ENCODE measurements at regions not wholly inside any gene's neighbourhood (a gene's known extent, or its start where the extent isn't known, plus 50 kb on each side); places are given as distances from the start of the nearest gene placed in this dataset.
"Not testable (repeated sequence)": the region's sequence is repeated elsewhere in the genome, so short reads cannot be mapped to it uniquely, and the experiment has no call there.

- no peak for DNase-seq (ENCODE audit: low read depth, low spot score)
Measured at GRCh38 chr9:16272776-16273175, 597.7 kb downstream of the BNC2 start.

DNA sequence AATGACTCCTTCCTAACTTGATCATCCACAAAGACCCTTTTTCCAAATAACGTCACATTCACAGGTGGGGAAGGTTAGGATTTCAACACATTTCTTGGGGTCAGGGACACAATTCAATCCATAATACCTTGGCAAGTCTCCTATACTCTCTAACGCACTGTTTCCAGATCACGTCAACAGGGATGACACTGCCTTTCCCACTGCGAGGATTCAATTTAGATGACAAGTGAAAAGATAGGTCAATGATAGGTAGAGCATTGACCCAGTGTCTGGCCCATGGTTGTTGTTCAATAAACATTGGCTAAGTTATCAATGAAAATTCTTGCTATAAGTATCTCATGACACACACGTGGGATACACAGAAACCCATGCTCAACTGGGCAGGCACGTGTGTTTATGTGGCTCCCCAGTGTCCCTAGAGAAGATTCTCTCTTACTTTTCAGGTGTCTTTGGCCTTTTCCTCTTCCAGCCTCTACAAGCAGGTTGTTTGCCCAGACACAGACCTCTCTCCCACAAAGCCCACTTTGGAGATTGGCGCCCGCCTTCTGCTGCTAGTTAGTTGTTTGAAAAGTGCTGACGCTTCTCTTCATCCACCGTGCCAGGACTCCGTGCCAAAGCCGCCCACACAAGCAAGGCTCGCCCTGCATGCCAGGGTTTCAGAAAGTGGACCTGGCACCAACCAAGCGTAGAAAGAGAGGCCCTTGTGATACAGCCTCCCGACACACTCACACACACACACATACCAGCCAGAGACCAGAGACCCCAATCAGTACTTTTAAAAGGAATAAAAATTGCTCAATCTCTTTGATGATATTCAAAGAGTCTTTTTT lies 594.5 kb downstream of the BNC2 start:
- DNase-seq (ENCODE audit: low read depth, low spot score): no peak

GRCh38 chr9:16276866-16277265 lies 593.6 kb downstream of the BNC2 start:
- no peak for DNase-seq (ENCODE audit: low read depth, low spot score)

DNA sequence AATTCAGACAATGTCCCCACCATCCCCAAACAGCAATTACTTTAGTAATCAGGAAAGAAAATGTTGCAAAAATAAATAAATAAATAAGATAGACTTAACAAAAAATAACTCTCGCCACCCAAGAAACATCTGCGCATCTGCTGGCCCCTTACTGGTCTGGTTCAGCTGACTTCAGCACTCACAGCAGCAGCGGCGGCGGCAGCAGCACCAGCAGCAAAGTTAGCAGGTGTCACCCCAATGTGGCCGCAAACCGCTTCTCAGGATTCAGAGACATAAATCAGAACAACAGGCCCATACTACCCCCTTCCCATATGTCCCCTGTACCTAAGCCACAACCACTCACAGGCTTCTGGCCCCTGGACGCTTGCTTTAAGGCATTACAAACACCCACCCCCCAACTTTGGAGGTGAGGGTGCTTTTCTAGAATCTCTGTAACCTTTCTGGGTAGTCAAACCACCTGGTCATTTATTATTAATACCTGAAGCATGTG lies 593.0 kb downstream of the BNC2 start:
- no peak for DNase-seq (ENCODE audit: low read depth, low spot score)

DNA sequence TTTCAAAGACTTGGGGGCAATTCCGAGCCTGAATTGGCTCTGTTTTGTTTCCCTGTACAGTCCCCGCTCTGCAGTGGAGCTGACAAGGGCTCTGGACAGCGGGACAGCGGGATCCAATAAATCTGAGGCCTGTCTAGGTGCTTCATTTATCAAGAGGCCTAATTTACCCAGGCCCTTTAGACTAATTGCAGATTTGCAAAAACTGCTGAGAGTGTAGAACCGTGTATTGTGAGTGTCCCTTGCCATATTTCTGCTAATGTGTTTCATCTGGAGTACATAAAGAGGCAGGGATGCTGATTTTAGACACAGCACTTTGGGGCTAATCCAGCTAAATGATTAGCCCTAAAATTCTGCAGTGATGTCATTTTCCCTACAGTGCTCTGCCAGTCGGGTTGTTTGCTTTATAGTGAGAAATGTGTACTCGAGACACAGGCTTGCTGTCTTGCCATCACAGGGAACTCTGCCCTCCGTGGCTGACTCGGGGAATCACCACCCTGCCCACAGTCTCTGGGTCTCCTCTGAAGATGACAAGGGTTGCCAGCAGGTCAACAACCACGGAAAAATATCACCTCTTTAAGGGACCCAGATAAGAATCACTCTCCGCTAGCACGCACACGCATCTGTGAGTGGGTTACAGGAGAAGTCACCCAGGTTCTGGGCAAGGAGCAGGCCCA lies 592.0 kb downstream of the BNC2 start:
- no peak for DNase-seq (ENCODE audit: low read depth, low spot score)

DNA sequence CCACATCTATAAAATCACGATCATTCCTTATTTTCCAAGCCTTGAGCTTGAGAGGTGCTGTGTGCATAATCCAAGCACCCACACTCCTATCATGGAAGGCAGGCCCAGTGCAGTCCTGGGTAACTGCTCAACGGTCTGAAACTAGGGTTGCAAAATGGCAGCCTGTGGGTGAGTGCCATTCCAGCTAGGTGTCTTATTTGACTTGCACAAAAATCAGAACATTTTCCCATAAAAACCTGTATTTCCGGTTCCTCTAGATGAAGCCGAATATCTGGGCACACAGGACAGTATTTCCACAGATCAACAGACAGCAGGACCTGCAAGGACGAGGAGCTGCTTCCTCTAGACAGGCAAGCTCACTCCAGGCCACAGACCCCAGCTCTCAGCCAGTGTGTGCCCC lies 588.8 kb downstream of the BNC2 start:
- DNase-seq (ENCODE audit: low read depth, low spot score): no peak

GRCh38 chr9:16282216-16282615 lies 588.3 kb downstream of the BNC2 start:
- no peak for DNase-seq (ENCODE audit: low read depth, low spot score)

DNA sequence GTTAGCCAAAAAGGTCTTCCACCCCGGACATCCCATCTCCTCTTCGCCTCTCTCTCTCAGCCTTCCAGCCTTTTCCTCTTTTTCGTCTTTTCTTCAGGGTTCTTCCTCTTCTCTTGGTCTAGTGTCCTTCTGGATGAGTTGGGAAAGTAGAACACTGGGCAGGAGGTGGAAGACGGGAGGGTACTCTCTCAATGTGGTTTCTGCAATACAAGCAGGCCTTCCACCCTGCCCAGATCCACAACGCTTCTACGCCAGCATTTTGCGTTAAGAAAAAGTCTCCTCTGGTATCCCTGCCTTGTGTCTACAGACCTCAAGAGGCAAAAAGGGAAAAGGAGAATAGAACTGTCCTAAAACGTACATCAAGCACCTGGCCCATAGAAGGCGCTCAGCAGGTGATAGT lies 587.8 kb downstream of the BNC2 start:
- no peak for DNase-seq (ENCODE audit: low read depth, low spot score)

DNA sequence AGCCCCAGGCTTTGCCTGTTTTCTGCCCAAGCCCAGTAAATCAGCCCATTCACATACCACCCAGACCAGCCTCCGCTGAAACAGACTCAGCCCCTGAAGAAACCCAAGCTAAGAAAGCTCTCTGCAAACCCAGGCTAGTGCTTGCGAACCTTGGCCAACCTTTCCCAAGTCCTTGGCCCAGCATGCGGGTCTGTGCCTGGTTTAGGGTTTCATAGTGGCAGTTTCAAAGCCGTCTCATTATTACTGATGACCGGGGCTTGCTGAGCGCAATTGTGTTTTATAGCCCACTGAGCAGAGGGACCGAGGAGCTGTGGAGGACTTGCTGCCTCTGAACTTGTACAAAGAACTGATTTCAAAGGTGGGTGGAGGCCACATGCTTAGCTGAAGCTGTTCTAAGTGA lies 584.3 kb downstream of the BNC2 start:
- DNase-seq (ENCODE audit: low read depth, low spot score): no peak

DNA sequence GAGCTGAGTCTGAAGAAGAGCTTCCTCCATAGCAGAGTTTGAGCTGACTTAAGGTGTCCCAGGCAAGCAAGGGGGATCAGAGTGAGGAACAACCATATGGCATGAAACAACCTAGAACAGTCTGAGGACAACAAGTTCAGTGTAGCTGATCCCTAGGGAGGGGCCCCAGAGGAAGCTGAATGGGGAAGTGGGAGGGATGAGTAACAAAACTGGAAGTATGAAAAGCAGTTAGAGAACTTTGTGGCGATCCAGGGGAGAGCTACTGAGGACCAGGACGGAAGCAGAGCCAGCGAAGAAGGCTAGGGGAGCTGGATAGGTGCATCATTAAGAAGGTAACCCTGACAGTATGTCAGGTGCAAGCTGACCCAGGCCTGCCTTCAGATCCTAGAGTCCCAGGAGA lies 580.8 kb downstream of the BNC2 start:
- no peak for DNase-seq (ENCODE audit: low read depth, low spot score)

DNA sequence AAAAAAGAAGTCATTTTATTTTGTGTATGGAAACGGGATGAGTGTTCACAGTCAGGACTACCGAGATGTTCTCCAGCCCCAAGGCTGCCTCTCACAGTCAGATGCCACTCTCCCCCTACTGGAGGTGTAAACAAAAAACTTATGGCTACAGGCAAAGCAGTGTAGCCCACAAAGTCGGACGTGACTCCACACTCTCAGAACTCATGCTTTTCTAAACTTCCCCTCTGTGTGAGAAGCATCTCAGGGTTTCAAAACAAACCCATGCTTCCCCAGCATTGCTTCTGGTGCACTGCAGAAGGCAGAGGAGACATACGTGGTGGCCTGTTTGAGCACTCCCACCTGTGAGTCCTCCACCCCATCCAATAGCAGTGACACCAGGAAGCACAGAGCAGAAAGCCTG lies 580.3 kb downstream of the BNC2 start:
- DNase-seq (ENCODE audit: low read depth, low spot score): no peak

- DNase-seq (ENCODE audit: low read depth, low spot score): no peak
Measured at GRCh38 chr9:16291921-16292320, 578.5 kb downstream of the BNC2 start.

GRCh38 chr9:16293610-16294009 lies 576.9 kb downstream of the BNC2 start:
- DNase-seq (ENCODE audit: low read depth, low spot score): no peak

DNA sequence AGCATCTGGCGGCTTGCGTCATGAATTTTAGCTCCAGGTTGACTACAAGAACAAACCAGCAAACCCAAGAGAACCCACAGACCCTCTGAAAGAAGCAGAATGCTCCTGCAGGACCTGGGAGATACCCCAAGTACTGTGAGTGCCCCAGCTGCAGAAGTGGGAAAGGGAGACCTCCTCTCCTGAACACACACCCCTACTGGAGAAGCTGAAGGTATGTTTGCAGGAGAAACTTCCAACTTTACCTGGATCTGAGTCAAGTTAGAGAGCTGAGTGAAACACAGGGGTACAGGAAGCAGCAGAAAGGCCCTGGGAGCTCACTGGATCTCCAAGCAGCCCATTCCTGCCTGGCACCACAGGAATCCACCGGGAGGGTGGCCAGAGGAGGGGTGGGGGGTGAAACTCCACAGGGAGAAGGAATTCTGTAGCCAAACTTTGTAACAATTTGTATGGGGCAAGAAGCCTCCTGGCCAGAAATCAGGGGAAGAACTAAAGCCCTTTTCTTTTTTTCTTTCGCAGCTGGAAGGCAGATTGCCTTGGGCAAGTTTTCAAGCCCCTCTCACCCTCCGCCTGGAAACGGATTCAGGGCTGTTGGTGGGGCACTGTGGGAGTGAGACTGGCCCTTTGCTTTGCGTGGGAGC lies 576.2 kb downstream of the BNC2 start:
- no peak for DNase-seq (ENCODE audit: low read depth, low spot score)

GRCh38 chr9:16294940-16295339 lies 575.5 kb downstream of the BNC2 start:
- not testable (repeated sequence) for DNase-seq (ENCODE audit: low read depth, low spot score)

DNA sequence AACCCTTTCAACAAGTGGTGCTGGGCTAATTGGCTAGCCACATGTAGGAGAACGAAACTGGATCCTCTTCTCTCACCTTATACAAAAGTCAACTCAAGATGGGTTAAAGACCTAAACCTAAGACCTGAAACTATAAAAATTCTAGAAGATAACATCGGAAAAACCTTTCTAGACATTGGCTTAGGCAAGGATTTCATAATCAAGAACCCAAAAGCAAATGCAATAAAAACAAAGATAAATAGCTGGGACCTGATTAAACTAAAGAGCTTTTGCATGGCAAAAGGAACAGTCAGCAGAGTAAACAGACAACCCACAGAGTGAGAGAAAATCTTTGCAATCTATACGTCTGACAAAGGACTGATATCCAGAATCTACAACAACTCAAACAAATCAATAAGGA lies 571.1 kb downstream of the BNC2 start:
- DNase-seq (ENCODE audit: low read depth, low spot score): not testable (repeated sequence)

GRCh38 chr9:16303506-16303905 lies 567.0 kb downstream of the BNC2 start:
- DNase-seq (ENCODE audit: low read depth, low spot score): no peak

GRCh38 chr9:16304301-16304700 lies 566.2 kb downstream of the BNC2 start:
- DNase-seq (ENCODE audit: low read depth, low spot score): no peak

DNA sequence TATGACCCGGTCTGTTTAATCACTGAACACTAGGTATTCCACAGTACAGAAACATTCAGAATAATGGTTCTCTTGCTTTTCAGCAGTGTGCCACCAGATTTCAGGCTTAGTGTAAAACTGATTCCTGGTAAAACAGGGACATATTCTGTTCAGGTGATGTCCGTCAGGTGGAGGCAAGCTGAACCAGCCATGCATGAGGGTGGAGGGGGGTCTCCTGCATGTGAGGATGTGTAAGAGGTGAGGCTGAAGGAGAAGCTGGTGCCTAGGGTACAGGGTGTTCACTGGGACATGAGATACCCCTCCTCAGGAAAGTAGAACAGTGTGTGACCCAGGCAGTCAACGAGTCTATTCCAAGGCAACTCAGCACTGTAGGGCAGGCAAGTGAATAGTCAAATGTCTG lies 563.9 kb downstream of the BNC2 start:
- DNase-seq (ENCODE audit: low read depth, low spot score): no peak

DNA sequence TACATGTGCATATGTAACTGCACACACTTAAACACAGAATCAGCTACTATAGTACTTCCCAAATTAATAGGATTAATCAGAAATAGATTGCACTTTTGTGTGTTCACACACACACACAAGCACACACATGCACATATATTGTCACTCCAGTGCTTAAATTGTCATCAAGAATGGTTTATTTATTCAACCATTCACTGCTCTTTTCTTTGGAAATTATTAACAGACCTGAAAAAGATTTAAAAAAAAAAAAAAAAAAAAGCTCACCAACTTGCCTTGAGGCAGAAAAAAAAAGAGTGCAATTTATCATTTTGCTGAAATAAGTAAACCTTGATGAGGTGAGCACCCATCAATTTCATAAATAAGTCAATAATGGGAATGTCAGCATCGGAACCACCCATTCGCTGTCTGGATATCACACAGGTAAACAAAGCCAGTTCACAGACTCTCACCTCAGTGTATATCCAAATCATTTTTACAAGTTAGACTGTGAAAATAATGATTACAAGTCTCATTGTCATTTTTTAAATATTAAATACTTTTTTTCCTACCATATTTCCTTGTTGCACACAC lies 562.8 kb downstream of the BNC2 start:
- DNase-seq (ENCODE audit: low read depth, low spot score): no peak

DNA sequence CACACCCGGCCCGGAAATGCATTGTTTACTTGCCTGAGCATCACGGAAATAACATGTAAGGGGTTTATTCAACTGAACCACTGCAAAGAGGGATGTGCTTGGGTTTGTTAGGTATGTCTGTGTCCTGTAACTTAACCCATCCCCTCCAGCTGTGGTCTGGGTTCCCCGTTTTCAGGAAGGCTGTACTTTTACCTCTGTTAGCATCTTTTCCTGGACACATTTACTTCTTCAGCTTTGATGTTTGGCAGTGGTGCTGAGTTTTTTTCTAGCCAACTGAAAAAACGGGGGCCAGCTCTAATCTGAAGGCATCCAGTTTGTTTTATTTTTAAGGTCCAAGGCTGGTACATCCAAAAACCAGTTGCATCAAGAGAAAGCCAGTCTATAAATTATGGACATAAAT lies 561.8 kb downstream of the BNC2 start:
- DNase-seq (ENCODE audit: low read depth, low spot score): no peak

DNA sequence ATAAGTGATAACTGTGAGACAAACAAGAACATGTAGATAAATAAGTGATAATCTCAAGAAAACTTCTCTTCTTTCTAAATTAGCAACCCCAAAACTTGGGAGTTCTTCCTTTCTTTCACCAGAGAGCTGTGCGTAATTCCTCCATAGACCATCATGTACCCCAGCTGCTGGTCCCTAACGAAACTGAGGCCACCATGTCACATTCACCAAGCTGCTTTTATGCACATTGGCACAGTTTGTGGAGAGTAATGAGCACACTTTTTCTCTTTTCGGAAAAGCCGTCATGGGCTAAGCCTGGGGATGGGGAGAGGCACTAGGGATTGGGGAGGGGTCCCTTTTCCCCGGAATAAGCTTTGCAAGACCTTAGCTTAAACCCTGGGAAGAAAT lies 561.4 kb downstream of the BNC2 start:
- DNase-seq (ENCODE audit: low read depth, low spot score): no peak

Data from brain pericyte (primary cell).